ENCODE measurements at regions not wholly inside any gene's neighbourhood (a gene's known extent, or its start where the extent isn't known, plus 50 kb on each side); places are given as distances from the start of the nearest gene placed in this dataset.

DNA sequence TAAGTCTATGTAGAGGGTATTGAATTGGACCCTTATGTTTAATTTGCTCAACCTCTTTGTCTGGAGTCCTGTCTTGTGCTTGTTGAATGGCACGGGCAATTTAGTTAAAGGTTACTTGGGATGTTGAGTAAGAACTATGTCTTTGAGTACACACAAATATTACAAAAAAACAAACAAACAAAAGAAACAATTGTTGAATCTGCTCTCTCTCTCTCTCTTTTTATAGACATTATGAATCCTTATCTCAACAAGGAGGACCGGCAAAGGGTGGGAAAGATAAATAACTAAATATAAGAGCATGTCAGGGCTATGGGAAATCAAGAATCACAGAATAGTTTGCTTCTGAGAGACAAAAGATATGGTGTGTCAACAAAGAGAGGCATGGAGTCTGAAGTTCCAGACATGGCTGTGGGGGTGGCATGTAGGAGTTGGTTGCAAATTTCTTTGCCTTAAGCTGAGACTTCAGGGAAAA, 608.6 kb downstream of the UTRN start:
- no peak overlapping the region for H3K27ac ChIP-seq
- peak in 1 of 2 experiments; percentile 49 for DNase-seq (ENCODE audit: low read depth in 1 of 2, low spot score in 2 of 2)
- no peaks in the 10 kb centered on the region for H3K27me3 ChIP-seq (replicated peaks)

GRCh38 chr6:144894240-144894639, 609.1 kb downstream of the UTRN start:
- no peaks in the 10 kb centered on the region for H3K27me3 ChIP-seq (replicated peaks)
- no peaks in the 10 kb centered on the region for H3K9me3 ChIP-seq (replicated peaks)
- H3K36me3 ChIP-seq = no peaks in the 10 kb centered on the region
- peaks cover 60% of the 10 kb centered on the region for H3K4me1 ChIP-seq (replicated peaks)
- no peak overlapping the region for H3K27ac ChIP-seq
- DNase-seq (ENCODE audit: low read depth in 1 of 2, low spot score in 2 of 2) = no peak
- no peak overlapping the region for H3K4me3 ChIP-seq

More for the DNA sequence above, 608.6 kb downstream of the UTRN start:
- Histone ChIP-seq H3K9me3 (replicated peaks) (no peaks in the 10 kb centered on the region), H3K4me1 (replicated peaks) (peaks cover 55% of the 10 kb centered on the region), H3K36me3 (no peaks in the 10 kb centered on the region), H3K4me3 (no peak overlapping the region)

- Histone ChIP-seq H3K9me3 (replicated peaks) (no peaks in the 10 kb centered on the region), H3K27me3 (replicated peaks) (no peaks in the 10 kb centered on the region), H3K36me3 (no peaks in the 10 kb centered on the region), H3K27ac (no peak overlapping the region), H3K4me1 (replicated peaks) (peaks cover 62% of the 10 kb centered on the region), H3K4me3 (no peak overlapping the region)
- DNase-seq (ENCODE audit: low read depth in 1 of 2, low spot score in 2 of 2) = no peak
These were observed 610.5 kb downstream of the UTRN start for GRCh38 chr6:144895313-144896278.

DNA sequence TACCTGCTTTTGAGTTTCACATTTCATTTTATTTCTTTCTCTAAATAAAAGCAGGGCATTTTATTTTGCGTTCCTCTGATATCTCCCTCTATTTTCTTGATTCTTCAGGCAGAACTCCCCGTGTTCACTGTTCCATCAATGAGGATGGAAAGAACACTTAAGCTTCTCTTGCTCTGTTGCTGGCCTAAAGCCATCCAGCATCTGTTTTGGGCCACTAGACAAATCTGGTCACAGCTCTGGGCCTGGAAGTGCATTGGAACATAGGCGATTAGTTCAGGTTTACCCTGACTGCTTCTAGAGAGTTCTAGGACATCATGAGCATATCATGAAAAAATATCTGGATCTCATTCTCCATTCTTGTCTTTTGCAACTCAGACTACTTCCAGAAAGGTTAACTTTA, 611.2 kb downstream of the UTRN start:
- Histone ChIP-seq H3K4me1 (replicated peaks) (peaks cover 62% of the 10 kb centered on the region), H3K9me3 (replicated peaks) (no peaks in the 10 kb centered on the region), H3K4me3 (no peak overlapping the region), H3K27ac (peak overlapping the region; percentile 96), H3K27me3 (replicated peaks) (no peaks in the 10 kb centered on the region), H3K36me3 (no peaks in the 10 kb centered on the region)
- no peak for DNase-seq (ENCODE audit: low read depth in 1 of 2, low spot score in 2 of 2)

GRCh38 chr6:144896871-144897270, 611.7 kb downstream of the UTRN start:
- Histone ChIP-seq H3K4me1 (replicated peaks) (peaks cover 62% of the 10 kb centered on the region), H3K27me3 (replicated peaks) (no peaks in the 10 kb centered on the region), H3K9me3 (replicated peaks) (no peaks in the 10 kb centered on the region), H3K4me3 (no peak overlapping the region), H3K36me3 (no peaks in the 10 kb centered on the region), H3K27ac (peak overlapping the region; percentile 96)
- DNase-seq (ENCODE audit: low read depth in 1 of 2, low spot score in 2 of 2) = no peak

GRCh38 chr6:144897441-144897921, 612.3 kb downstream of the UTRN start:
- no peak overlapping the region for H3K4me3 ChIP-seq
- H3K4me1 ChIP-seq (replicated peaks) = peaks cover 62% of the 10 kb centered on the region
- peak overlapping the region; percentile 96 for H3K27ac ChIP-seq
- H3K36me3 ChIP-seq = no peaks in the 10 kb centered on the region
- peak; percentile 79 to 91 for DNase-seq (ENCODE audit: low read depth in 1 of 2, low spot score in 2 of 2)
- no peaks in the 10 kb centered on the region for H3K27me3 ChIP-seq (replicated peaks)
- no peaks in the 10 kb centered on the region for H3K9me3 ChIP-seq (replicated peaks)

- H3K27me3 ChIP-seq (replicated peaks) = no peaks in the 10 kb centered on the region
- H3K4me3 ChIP-seq = no peak overlapping the region
- H3K36me3 ChIP-seq = no peaks in the 10 kb centered on the region
- DNase-seq (ENCODE audit: low read depth in 1 of 2, low spot score in 2 of 2) = no peak
- no peaks in the 10 kb centered on the region for H3K9me3 ChIP-seq (replicated peaks)
- H3K27ac ChIP-seq = peak overlapping the region; percentile 96
- H3K4me1 ChIP-seq (replicated peaks) = peaks cover 62% of the 10 kb centered on the region
These were observed 613.0 kb downstream of the UTRN start for GRCh38 chr6:144898052-144898689.

GRCh38 chr6:144898741-144899140, 613.6 kb downstream of the UTRN start:
- Histone ChIP-seq H3K36me3 (no peaks in the 10 kb centered on the region), H3K27me3 (replicated peaks) (no peaks in the 10 kb centered on the region), H3K9me3 (replicated peaks) (no peaks in the 10 kb centered on the region), H3K27ac (peak overlapping the region; percentile 96), H3K4me1 (replicated peaks) (peaks cover 57% of the 10 kb centered on the region), H3K4me3 (no peak overlapping the region)
- DNase-seq (ENCODE audit: low read depth in 1 of 2, low spot score in 2 of 2) = no peak

DNA sequence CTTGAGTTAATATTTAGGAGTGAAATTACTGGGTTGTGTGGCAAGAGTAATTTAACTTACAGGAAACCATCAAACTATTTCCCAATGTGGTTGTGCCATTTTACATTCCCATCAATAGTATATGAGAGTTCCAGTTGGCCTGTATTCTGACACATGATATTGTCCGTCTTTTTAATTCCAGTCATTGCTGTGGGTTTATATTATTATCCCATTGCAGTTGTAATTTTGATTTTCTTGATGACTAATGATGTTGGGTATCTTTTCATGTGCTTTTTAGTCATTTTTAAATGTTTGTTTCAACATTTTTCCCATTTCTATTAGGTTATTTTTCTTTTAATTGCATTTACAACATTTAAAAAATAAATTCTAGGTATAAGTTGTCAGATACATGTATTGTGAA, 614.0 kb downstream of the UTRN start:
- Histone ChIP-seq H3K9me3 (replicated peaks) (no peaks in the 10 kb centered on the region), H3K4me1 (replicated peaks) (peaks cover 53% of the 10 kb centered on the region), H3K36me3 (no peaks in the 10 kb centered on the region), H3K4me3 (no peak overlapping the region), H3K27me3 (replicated peaks) (no peaks in the 10 kb centered on the region), H3K27ac (peak overlapping the region; percentile 96)
- DNase-seq (ENCODE audit: low read depth in 1 of 2, low spot score in 2 of 2) = peak in 1 of 2 experiments; percentile 25

DNA sequence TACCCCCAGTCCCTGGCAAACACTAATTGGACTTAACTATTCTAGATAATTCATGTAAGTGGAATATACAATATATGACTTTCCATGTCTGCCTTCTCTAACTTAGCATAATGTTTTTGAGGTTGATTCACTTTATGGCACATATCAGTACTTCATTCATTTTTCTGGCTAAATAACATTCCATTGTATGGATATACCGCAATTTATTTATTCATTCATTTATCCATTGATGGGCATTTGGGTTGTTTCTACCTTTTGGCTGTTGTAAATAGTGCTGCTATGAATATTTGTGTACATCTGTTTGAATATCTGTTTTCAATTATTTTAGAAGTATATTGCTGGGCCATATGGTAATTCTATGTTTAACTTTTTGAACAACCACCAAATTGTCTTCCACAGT, 616.3 kb downstream of the UTRN start:
- Histone ChIP-seq H3K27ac (no peak overlapping the region), H3K4me3 (no peak overlapping the region), H3K9me3 (replicated peaks) (no peaks in the 10 kb centered on the region), H3K4me1 (replicated peaks) (peaks cover 30% of the 10 kb centered on the region), H3K27me3 (replicated peaks) (no peaks in the 10 kb centered on the region), H3K36me3 (no peaks in the 10 kb centered on the region)
- DNase-seq (ENCODE audit: low read depth in 1 of 2, low spot score in 2 of 2) = no peak

GRCh38 chr6:144908004-144908403, 622.9 kb downstream of the UTRN start:
- Histone ChIP-seq H3K27ac (no peak overlapping the region), H3K4me1 (replicated peaks) (peaks cover 13% of the 10 kb centered on the region), H3K36me3 (no peaks in the 10 kb centered on the region), H3K27me3 (replicated peaks) (no peaks in the 10 kb centered on the region), H3K9me3 (replicated peaks) (no peaks in the 10 kb centered on the region), H3K4me3 (no peak overlapping the region)
- DNase-seq (ENCODE audit: low read depth in 1 of 2, low spot score in 2 of 2) = no peak

DNA sequence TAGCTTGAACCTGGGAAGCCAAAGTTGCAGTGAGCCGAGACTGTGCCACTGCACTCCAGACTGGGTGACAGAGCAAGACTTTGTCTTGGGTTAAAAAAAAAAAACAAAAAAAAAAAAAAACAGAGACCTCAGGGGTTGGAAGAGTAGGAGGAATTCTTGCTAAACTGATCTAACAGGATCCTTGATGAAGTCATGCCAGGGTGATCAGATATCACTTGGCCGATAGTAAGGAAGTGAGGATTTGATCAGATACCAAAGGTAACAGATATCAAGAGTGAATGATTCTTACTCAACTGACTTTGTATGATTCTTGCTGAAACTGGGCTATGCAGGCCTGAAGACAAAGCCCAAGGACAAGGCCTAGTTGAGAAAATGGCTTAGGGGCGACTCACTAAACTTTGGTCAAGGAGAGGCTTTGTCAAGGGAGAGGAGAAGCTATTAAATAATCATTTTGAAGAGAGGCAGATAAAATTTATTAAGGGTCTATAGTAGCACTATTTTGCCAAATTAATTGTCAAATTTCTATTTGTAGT, 624.7 kb downstream of the UTRN start:
- Histone ChIP-seq H3K4me3 (no peak overlapping the region), H3K9me3 (replicated peaks) (no peaks in the 10 kb centered on the region), H3K36me3 (no peaks in the 10 kb centered on the region), H3K4me1 (replicated peaks) (peaks cover 17% of the 10 kb centered on the region), H3K27me3 (replicated peaks) (no peaks in the 10 kb centered on the region), H3K27ac (no peak overlapping the region)
- DNase-seq (ENCODE audit: low read depth in 1 of 2, low spot score in 2 of 2) = no peak

DNA sequence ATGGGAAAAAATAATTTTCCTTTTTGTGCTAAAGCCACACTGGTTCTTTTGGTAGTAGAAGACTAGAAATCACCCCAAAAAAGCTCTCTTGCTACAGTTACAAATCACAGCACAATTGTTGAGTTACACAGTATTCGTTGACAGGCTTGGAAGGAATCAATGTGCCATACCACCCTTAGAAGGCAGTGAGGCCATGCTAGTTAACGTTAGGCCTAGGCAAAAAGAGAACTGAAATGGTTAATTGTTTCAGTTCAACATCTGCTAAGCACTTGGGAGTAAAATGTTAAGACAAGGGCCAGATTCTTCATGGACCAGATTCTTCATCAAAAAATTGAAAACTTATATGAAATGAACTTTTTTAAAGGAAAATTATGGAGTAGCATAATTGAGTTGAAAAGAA, 626.2 kb downstream of the UTRN start:
- DNase-seq (ENCODE audit: low read depth in 1 of 2, low spot score in 2 of 2) = no peak
- Histone ChIP-seq H3K36me3 (no peaks in the 10 kb centered on the region), H3K4me3 (no peak overlapping the region), H3K9me3 (replicated peaks) (no peaks in the 10 kb centered on the region), H3K4me1 (replicated peaks) (peaks cover 17% of the 10 kb centered on the region), H3K27ac (no peak overlapping the region), H3K27me3 (replicated peaks) (no peaks in the 10 kb centered on the region)

DNA sequence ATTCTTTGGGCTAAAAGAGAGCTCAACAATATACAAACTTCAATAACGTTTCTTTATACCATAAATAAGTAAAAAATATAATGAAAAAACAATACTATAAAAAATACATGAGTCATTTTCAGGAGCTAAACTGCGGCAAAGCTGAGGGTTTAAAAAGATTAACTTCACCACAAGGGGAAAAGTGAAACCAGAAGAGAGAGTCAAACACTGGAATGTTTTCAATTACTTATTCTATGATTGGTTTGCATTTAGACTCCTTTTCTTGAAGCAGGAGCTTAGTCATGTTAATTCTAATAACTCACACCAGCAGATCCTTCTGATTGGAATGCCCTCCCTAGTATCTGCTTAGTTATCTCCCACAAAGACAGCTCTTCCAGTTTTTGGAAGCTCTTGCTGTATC, 627.3 kb downstream of the UTRN start:
- peak in 1 of 2 experiments; percentile 76 for DNase-seq (ENCODE audit: low read depth in 1 of 2, low spot score in 2 of 2)
- Histone ChIP-seq H3K36me3 (no peaks in the 10 kb centered on the region), H3K27me3 (replicated peaks) (no peaks in the 10 kb centered on the region), H3K9me3 (replicated peaks) (no peaks in the 10 kb centered on the region), H3K4me1 (replicated peaks) (peaks cover 17% of the 10 kb centered on the region), H3K27ac (peak overlapping the region; percentile 34), H3K4me3 (no peak overlapping the region)

Data from SJSA1 (cell line).